ENCODE measurements at regions not wholly inside any gene's neighbourhood (a gene's known extent, or its start where the extent isn't known, plus 50 kb on each side); places are given as distances from the start of the nearest gene placed in this dataset.

GRCh38 chr1:163974120-163974519 lies 584.9 kb upstream of the PBX1 start:
- TF ChIP-seq CTCF (conservative IDR thresholded peaks at IDR 0.05 in 1 of 2, IDR thresholded peaks at IDR 0.05 in 1 of 2; ENCODE audit: extremely low read depth in 1 of 2, insufficient read depth in 1 of 2, low read depth in 1 of 2, low read length in 2 of 2) (no peak), EZH2 (IDR thresholded peaks at IDR 0.05; ENCODE audit: borderline replicate concordance, low read length) (no peak)
